SK-N-MC (cell line): ENCODE measurements at regions not wholly inside any gene's neighbourhood (a gene's known extent, or its start where the extent isn't known, plus 50 kb on each side); places are given as distances from the start of the nearest gene placed in this dataset.

Experiments used
- DNase-seq: peaks from one replicate; pipeline ENCODE4 v3.0.0-alpha.2; 2011; ENCODE audit warnings: low read depth, low spot score
- H3K27ac ChIP-seq: fragments of 200-600 bp; sonication (generic); 2 replicates; pipeline ENCODE4 v1.5.1; 2016; ENCODE audit warnings: mixed run types
- H3K36me3 ChIP-seq: fragments of 200-600 bp; sonication (generic); 2 replicates; pipeline ENCODE4 v1.6.1; 2017; ENCODE audit warnings: antibody characterized with exemption, low read length, mixed read lengths; ENCODE audit not compliant: insufficient read depth
- H3K4me3 ChIP-seq: fragments of 200-600 bp; sonication (generic); 2 replicates; pipeline ENCODE4 v1.5.1; 2016
- H3K9ac ChIP-seq: fragments of 200-600 bp; sonication (generic); 2 replicates; pipeline ENCODE4 v1.8.0; 2017; ENCODE audit warnings: mixed run types, mixed read lengths; ENCODE audit not compliant: insufficient read length
- H3K9me3 ChIP-seq: fragments of 200-600 bp; sonication (generic); 2 replicates; pipeline ENCODE4 v1.6.1; 2017; ENCODE audit warnings: low read depth, mild to moderate bottlenecking, antibody characterized with exemption, low read length, moderate library complexity, mixed read lengths
- EZH2 ChIP-seq: fragments of 200-600 bp; sonication (generic); IDR thresholded peaks from one replicate; pipeline ENCODE4 v1.6.1; 2017; ENCODE audit warnings: antibody characterized with exemption
- FOXP2 ChIP-seq: optimal IDR thresholded peaks from 2 replicates; pipeline ENCODE3; 2011; ENCODE audit warnings: mild to moderate bottlenecking, moderate library complexity; ENCODE audit not compliant: insufficient read depth; ENCODE audit errors: extremely low read length, control extremely low read depth
- POLR2AphosphoS5 ChIP-seq: IDR thresholded peaks from 2 replicates; pipeline ENCODE4 v1.6.1; 2012; ENCODE audit warnings: mild to moderate bottlenecking, low read depth, low read length, borderline replicate concordance

GRCh38 chr3:188036375-188037194 is 117.4 kb upstream of the LPP start:
- TF ChIP-seq FOXP2 (no peak), EZH2 (no peak), POLR2AphosphoS5 (no peak)
- peak overlapping the region; percentile 68 for H3K4me3 ChIP-seq
- no peaks in the 10 kb centered on the region for H3K9me3 ChIP-seq
- H3K27ac ChIP-seq: peak overlapping the region; percentile 1; the same call in 1 of the 2 replicates
- DNase-seq: no peak
- no peaks in the 10 kb centered on the region for H3K36me3 ChIP-seq
- no peak overlapping the region for H3K9ac ChIP-seq

DNA sequence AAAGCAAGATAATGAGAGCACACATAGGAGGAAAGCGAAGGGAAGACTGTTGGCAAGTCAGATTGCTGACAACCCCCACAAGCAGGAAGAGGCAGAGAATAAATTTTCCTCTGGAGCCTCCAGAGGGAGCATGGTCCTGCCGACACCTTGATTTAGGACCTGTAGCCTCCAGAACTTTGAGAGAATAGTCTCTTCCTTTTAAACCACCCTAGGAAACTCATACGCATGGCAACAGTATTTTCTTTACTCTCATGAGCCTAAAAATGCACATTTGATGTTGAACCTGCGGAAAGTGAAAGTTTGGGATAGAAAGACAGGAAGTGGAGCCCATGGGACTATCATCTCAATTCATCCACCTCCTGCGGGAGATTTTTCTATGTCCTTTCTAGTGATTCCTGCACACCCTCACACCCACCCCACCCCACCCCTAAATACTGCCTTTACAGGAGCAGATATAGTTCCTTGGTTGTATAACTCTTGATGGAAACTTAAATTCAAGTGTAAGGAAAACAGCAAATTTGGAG is 116.7 kb upstream of the LPP start:
- peak overlapping the region; percentile 68 for H3K4me3 ChIP-seq
- peak overlapping the region; percentile 1; the same call in 1 of the 2 replicates for H3K27ac ChIP-seq
- no peak for DNase-seq
- no peak overlapping the region for H3K9ac ChIP-seq
- no peaks in the 10 kb centered on the region for H3K9me3 ChIP-seq
- H3K36me3 ChIP-seq: no peaks in the 10 kb centered on the region
- no peak for TF ChIP-seq FOXP2
- TF ChIP-seq EZH2: no peak
- no peak for TF ChIP-seq POLR2AphosphoS5

DNA sequence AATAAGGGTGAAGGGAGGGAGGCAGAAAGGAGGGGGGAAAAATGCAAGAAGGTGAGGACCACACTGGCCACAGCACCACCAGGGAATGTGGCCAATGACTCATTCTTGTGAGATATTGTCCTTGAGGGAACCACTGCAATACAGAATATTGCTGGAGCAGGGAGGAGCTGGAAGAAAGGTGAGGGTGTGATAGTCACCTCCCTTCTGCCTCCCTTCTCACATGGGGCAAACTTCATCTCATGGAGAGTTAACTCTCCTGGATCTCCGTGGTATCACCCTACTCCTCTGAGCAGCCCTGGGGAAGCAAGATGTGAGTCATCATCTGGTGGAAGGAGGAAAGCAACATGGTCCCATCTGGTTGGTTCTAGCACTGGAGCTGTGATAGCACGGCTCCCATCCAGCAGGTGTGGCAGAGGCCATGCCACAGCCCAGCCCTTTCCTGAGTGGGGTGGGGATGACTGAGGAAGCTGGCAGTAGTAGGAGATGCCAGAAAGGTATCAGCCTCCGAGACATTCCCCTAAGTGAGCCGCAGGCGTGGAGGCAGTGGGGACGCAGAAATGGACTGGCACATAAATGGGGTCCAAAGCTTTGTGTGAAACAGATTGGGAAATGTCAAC is 115.9 kb upstream of the LPP start:
- H3K36me3 ChIP-seq: no peaks in the 10 kb centered on the region
- TF ChIP-seq EZH2 (no peak), FOXP2 (no peak), POLR2AphosphoS5 (no peak)
- H3K27ac ChIP-seq: no peak overlapping the region
- H3K4me3 ChIP-seq: peak overlapping the region; percentile 68
- H3K9me3 ChIP-seq: no peaks in the 10 kb centered on the region
- no peak for DNase-seq
- H3K9ac ChIP-seq: no peak overlapping the region

DNA sequence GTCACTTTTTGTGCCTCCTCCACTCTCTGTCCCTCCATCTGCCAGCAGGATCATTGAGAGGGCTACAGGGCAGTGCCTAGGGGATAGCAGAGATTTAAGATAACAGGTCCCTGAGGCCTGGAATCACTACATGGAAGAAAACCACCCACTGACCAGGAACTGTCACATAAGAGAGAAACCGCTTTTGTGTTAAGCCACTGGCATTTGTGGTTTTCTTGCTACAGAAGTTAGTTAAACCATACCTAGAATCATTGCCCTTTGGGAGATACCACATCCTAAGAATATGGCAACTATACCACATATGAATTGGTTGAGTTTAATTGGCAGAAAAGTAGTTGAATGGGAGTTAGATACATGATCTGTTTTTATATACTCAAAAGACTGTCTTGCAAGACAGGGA is 112.8 kb upstream of the LPP start:
- no peak for DNase-seq
- no peak overlapping the region for H3K4me3 ChIP-seq
- TF ChIP-seq POLR2AphosphoS5: no peak
- TF ChIP-seq EZH2: no peak
- no peak for TF ChIP-seq FOXP2
- no peak overlapping the region for H3K9ac ChIP-seq
- no peaks in the 10 kb centered on the region for H3K36me3 ChIP-seq
- H3K9me3 ChIP-seq: no peaks in the 10 kb centered on the region
- H3K27ac ChIP-seq: no peak overlapping the region

DNA sequence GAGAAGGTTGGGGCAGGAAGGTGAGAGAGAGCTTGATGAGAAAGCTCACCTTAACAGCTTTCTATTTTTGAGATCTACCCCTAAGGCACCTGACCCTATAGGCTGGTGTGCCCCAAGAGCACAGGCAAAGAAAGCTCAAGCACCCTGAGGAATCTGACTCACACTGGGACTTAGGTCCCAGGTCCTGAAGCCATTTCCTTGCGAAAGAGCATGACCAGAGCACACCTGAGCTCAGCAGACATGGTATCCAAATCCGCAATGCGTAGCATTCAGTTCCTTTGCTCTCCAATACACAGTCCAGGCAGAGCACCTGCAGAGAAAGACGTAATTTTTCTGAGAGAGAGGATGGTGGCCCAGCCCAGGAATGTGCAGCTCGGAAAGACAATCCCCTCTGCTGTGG is 112.1 kb upstream of the LPP start:
- no peaks in the 10 kb centered on the region for H3K9me3 ChIP-seq
- H3K9ac ChIP-seq: no peak overlapping the region
- no peaks in the 10 kb centered on the region for H3K36me3 ChIP-seq
- no peak overlapping the region for H3K4me3 ChIP-seq
- TF ChIP-seq FOXP2 (no peak), POLR2AphosphoS5 (no peak), EZH2 (no peak)
- DNase-seq: no peak
- H3K27ac ChIP-seq: no peak overlapping the region

- Histone ChIP-seq H3K4me3 (no peak overlapping the region), H3K27ac (no peak overlapping the region), H3K9me3 (no peaks in the 10 kb centered on the region), H3K9ac (no peak overlapping the region), H3K36me3 (no peaks in the 10 kb centered on the region)
- TF ChIP-seq EZH2: no peak
- no peak for DNase-seq
Measured at GRCh38 chr3:188042466-188042865, 111.5 kb upstream of the LPP start.

GRCh38 chr3:188043891-188044290 is 110.1 kb upstream of the LPP start:
- Histone ChIP-seq H3K9me3 (no peaks in the 10 kb centered on the region), H3K4me3 (no peak overlapping the region), H3K36me3 (no peaks in the 10 kb centered on the region), H3K27ac (no peak overlapping the region), H3K9ac (no peak overlapping the region)
- DNase-seq: no peak
- TF ChIP-seq EZH2 (no peak), FOXP2 (no peak), POLR2AphosphoS5 (no peak)

DNA sequence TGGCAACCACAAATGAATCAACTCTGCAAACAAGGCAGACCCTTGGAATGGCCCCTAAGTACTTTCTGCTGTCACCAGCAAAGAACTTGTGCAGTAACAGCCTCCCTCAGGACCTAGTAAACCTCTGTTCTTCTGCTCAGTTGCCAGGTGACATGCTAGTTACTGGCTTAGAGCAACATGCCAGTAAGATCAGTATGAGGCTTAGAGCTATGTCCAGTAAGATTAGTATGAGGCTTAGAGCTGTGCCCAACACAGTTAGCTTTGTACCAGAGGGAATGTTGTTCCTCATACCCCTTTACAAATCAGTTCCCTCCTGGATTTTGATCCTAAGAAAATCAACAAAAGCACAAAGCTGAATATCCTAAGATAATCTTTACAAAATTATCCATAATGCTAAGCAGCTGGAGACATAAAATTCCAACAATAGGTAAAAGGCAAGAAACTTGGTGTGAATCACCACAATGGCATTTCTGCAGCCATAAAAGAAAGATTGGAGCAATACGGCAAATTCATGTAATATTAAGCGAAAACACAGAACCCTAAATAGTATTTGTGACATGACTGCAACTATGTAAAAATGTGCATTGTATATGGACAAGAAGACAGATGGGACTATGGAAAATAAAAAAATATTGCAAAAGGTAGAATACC is 107.3 kb upstream of the LPP start:
- TF ChIP-seq POLR2AphosphoS5 (no peak), EZH2 (no peak), FOXP2 (no peak)
- H3K4me3 ChIP-seq: no peak overlapping the region

More for the DNA sequence above, 107.3 kb upstream of the LPP start:
- Histone ChIP-seq H3K36me3 (no peaks in the 10 kb centered on the region), H3K9me3 (no peaks in the 10 kb centered on the region), H3K9ac (peak overlapping the region; percentile 21), H3K27ac (no peak overlapping the region)
- no peak for DNase-seq
